SW480 (cell line): ENCODE measurements at regions not wholly inside any gene's neighbourhood (a gene's known extent, or its start where the extent isn't known, plus 50 kb on each side); places are given as distances from the start of the nearest gene placed in this dataset.
A peak's percentile ranks its signal among the peaks of the same experiment; 100 is the strongest.
"Not testable (repeated sequence)": the region's sequence is repeated elsewhere in the genome, so short reads cannot be mapped to it uniquely, and the experiment has no call there.

Source experiments
- DNase-seq: peaks from one replicate; pipeline ENCODE4 v3.0.0-alpha.2; 2016; ENCODE audit warnings: low spot score

- DNase-seq = no peak
These were observed 68.8 kb upstream of the IYD start for GRCh38 chr6:150299873-150300485.

GRCh38 chr6:150301846-150302519 lies 66.8 kb upstream of the IYD start:
- DNase-seq = peak; percentile 79

GRCh38 chr6:150302520-150303176 lies 66.2 kb upstream of the IYD start:
- no peak for DNase-seq

GRCh38 chr6:150303256-150303655 lies 65.6 kb upstream of the IYD start:
- DNase-seq = no peak

GRCh38 chr6:150304429-150304828 lies 64.4 kb upstream of the IYD start:
- DNase-seq = no peak

- DNase-seq = no peak
These were observed 62.5 kb upstream of the IYD start for GRCh38 chr6:150306290-150306689.

- no peak for DNase-seq
These were observed 61.3 kb upstream of the IYD start for GRCh38 chr6:150307520-150307919.

GRCh38 chr6:150308812-150309645 lies 59.8 kb upstream of the IYD start:
- DNase-seq = no peak

GRCh38 chr6:150310539-150310938 lies 58.3 kb upstream of the IYD start:
- no peak for DNase-seq

GRCh38 chr6:150311149-150311944 lies 57.5 kb upstream of the IYD start:
- not testable (repeated sequence) for DNase-seq

GRCh38 chr6:150312395-150312794 lies 56.4 kb upstream of the IYD start:
- DNase-seq = no peak

- no peak for DNase-seq
These were observed 55.8 kb upstream of the IYD start for GRCh38 chr6:150312844-150313584.

GRCh38 chr6:150313781-150314180 lies 55.0 kb upstream of the IYD start:
- DNase-seq = no peak

GRCh38 chr6:150314230-150315188 lies 54.3 kb upstream of the IYD start:
- DNase-seq = no peak

GRCh38 chr6:150315626-150316025 lies 53.2 kb upstream of the IYD start:
- DNase-seq = no peak

- DNase-seq = no peak
These were observed 51.9 kb upstream of the IYD start for GRCh38 chr6:150316936-150317335.
